Activated naive CD4-positive, alpha-beta T cell treated with anti-CD3 and anti-CD28 coated beads for 36 hours (primary cell): ENCODE measurements at regions not wholly inside any gene's neighbourhood (a gene's known extent, or its start where the extent isn't known, plus 50 kb on each side); places are given as distances from the start of the nearest gene placed in this dataset.

Experiments used
- CTCF ChIA-PET: fragments of 350-600 bp; sonication (Branson Sonifier 250); formaldehyde crosslinking; loops from one replicate; lab custom pipeline; 2021; ENCODE audit warnings: antibody characterized with exemption; lab: Charles Lee
- DNase-seq: peaks from one replicate; pipeline ENCODE4 v3.0.0-alpha.2; 2020
- H3K27ac Mint-ChIP-seq: one replicate; pipeline ENCODE4 v1.8.0; 2021; ENCODE audit warnings: mild to moderate bottlenecking, mixed read lengths
- H3K27me3 Mint-ChIP-seq: one replicate; pipeline ENCODE4 v1.8.0; 2021; ENCODE audit warnings: low read depth, mixed read lengths
- H3K36me3 Mint-ChIP-seq: one replicate; pipeline ENCODE4 v1.8.0; 2021; ENCODE audit warnings: low read depth, mixed read lengths
- H3K4me1 Mint-ChIP-seq: one replicate; pipeline ENCODE4 v1.8.0; 2021; ENCODE audit warnings: low read depth, mixed read lengths
- H3K4me3 Mint-ChIP-seq: one replicate; pipeline ENCODE4 v1.8.0; 2021; ENCODE audit warnings: mild to moderate bottlenecking, moderate library complexity, mixed read lengths
- H3K9me3 Mint-ChIP-seq: one replicate; pipeline ENCODE4 v1.8.0; 2021; ENCODE audit warnings: mixed read lengths
- intact Hi-C: fragments of 100-400 bp; cut with micrococcal nuclease; formaldehyde crosslinking; loops from one replicate; pipeline ENCODE4 v1.15.1; 2023

- Mint-ChIP-seq H3K4me1 (no peaks in the 10 kb centered on the region), H3K27me3 (no peaks in the 10 kb centered on the region), H3K36me3 (no peaks in the 10 kb centered on the region), H3K27ac (no peak overlapping the region), H3K4me3 (no peak overlapping the region), H3K9me3 (peaks cover 18% of the 10 kb centered on the region)
- DNase-seq: no peak
- intact Hi-C loops: loop anchor here (5.0 kb wide), 1 partner anchor 150 kb away; no protein-coding TSS in a partner anchor
- CTCF ChIA-PET: no interaction called here
These were observed 1898.9 kb downstream of the OLFM4 start for GRCh38 chr13:54927538-54927937.

- intact Hi-C loops: loop anchor here (5.0 kb wide), 1 partner anchor 151 kb away; no protein-coding TSS in a partner anchor
- DNase-seq: no peak
These were observed 1899.5 kb downstream of the OLFM4 start for GRCh38 chr13:54928071-54928470.

GRCh38 chr13:54934121-54934520 lies 1905.5 kb downstream of the OLFM4 start:
- CTCF ChIA-PET: no interaction called here

More at GRCh38 chr13:54928071-54928470, 1899.5 kb downstream of the OLFM4 start:
- peaks cover 13% of the 10 kb centered on the region for H3K9me3 Mint-ChIP-seq
- no peak overlapping the region for H3K4me3 Mint-ChIP-seq
- no peak overlapping the region for H3K27ac Mint-ChIP-seq
- CTCF ChIA-PET: no interaction called here
- H3K4me1 Mint-ChIP-seq: no peaks in the 10 kb centered on the region
- H3K27me3 Mint-ChIP-seq: no peaks in the 10 kb centered on the region
- no peaks in the 10 kb centered on the region for H3K36me3 Mint-ChIP-seq

GRCh38 chr13:54945973-54946372 lies 1917.4 kb downstream of the OLFM4 start:
- Mint-ChIP-seq H3K27ac (no peak overlapping the region), H3K27me3 (no peaks in the 10 kb centered on the region)
- intact Hi-C loops: no loop called here

More at GRCh38 chr13:54934121-54934520, 1905.5 kb downstream of the OLFM4 start:
- intact Hi-C loops: no loop called here
- Mint-ChIP-seq H3K4me3 (no peak overlapping the region), H3K4me1 (no peaks in the 10 kb centered on the region), H3K36me3 (no peaks in the 10 kb centered on the region), H3K27ac (no peak overlapping the region), H3K27me3 (no peaks in the 10 kb centered on the region), H3K9me3 (peaks cover 12% of the 10 kb centered on the region)
- DNase-seq: no peak

GRCh38 chr13:54949735-54950134 lies 1921.1 kb downstream of the OLFM4 start:
- no peaks in the 10 kb centered on the region for H3K36me3 Mint-ChIP-seq
- H3K27me3 Mint-ChIP-seq: no peaks in the 10 kb centered on the region
- no peak overlapping the region for H3K27ac Mint-ChIP-seq
- intact Hi-C loops: no loop called here
- H3K4me3 Mint-ChIP-seq: no peak overlapping the region
- CTCF ChIA-PET: no interaction called here
- peaks cover 10% of the 10 kb centered on the region for H3K9me3 Mint-ChIP-seq
- DNase-seq: no peak
- no peaks in the 10 kb centered on the region for H3K4me1 Mint-ChIP-seq

More at GRCh38 chr13:54945973-54946372, 1917.4 kb downstream of the OLFM4 start:
- DNase-seq: no peak
- Mint-ChIP-seq H3K36me3 (no peaks in the 10 kb centered on the region), H3K4me1 (no peaks in the 10 kb centered on the region), H3K9me3 (peaks cover 9% of the 10 kb centered on the region), H3K4me3 (no peak overlapping the region)
- CTCF ChIA-PET: no interaction called here

- Mint-ChIP-seq H3K27ac (no peak overlapping the region), H3K4me1 (no peaks in the 10 kb centered on the region), H3K27me3 (no peaks in the 10 kb centered on the region), H3K9me3 (peaks cover 10% of the 10 kb centered on the region), H3K36me3 (no peaks in the 10 kb centered on the region), H3K4me3 (no peak overlapping the region)
- CTCF ChIA-PET: no interaction called here
- no peak for DNase-seq
- intact Hi-C loops: no loop called here
These were observed 1921.9 kb downstream of the OLFM4 start for GRCh38 chr13:54950546-54950945.

GRCh38 chr13:54953786-54954185 lies 1925.2 kb downstream of the OLFM4 start:
- Mint-ChIP-seq H3K9me3 (peaks cover 7% of the 10 kb centered on the region), H3K4me1 (no peaks in the 10 kb centered on the region), H3K27me3 (no peaks in the 10 kb centered on the region), H3K27ac (no peak overlapping the region), H3K4me3 (no peak overlapping the region), H3K36me3 (no peaks in the 10 kb centered on the region)
- CTCF ChIA-PET: no interaction called here
- DNase-seq: no peak
- intact Hi-C loops: no loop called here

- CTCF ChIA-PET: no interaction called here
- intact Hi-C loops: no loop called here
- Mint-ChIP-seq H3K9me3 (peaks cover 15% of the 10 kb centered on the region), H3K4me1 (no peaks in the 10 kb centered on the region), H3K27me3 (no peaks in the 10 kb centered on the region), H3K4me3 (no peak overlapping the region), H3K36me3 (no peaks in the 10 kb centered on the region), H3K27ac (no peak overlapping the region)
- DNase-seq: no peak
These were observed 1930.2 kb downstream of the OLFM4 start for GRCh38 chr13:54958781-54959180.

GRCh38 chr13:54965881-54966280 lies 1937.3 kb downstream of the OLFM4 start:
- Mint-ChIP-seq H3K9me3 (peaks cover 11% of the 10 kb centered on the region), H3K4me3 (no peak overlapping the region), H3K36me3 (no peaks in the 10 kb centered on the region), H3K4me1 (no peaks in the 10 kb centered on the region), H3K27ac (no peak overlapping the region), H3K27me3 (no peaks in the 10 kb centered on the region)
- intact Hi-C loops: no loop called here
- CTCF ChIA-PET: no interaction called here
- DNase-seq: no peak

- intact Hi-C loops: no loop called here
- DNase-seq: no peak
- CTCF ChIA-PET: no interaction called here
- Mint-ChIP-seq H3K36me3 (no peaks in the 10 kb centered on the region), H3K4me3 (no peak overlapping the region), H3K27me3 (no peaks in the 10 kb centered on the region), H3K4me1 (no peaks in the 10 kb centered on the region), H3K9me3 (peaks cover 9% of the 10 kb centered on the region), H3K27ac (no peak overlapping the region)
These were observed 1944.2 kb downstream of the OLFM4 start for GRCh38 chr13:54972838-54973237.

- no peaks in the 10 kb centered on the region for H3K4me1 Mint-ChIP-seq
- H3K27ac Mint-ChIP-seq: no peak overlapping the region
- no peak for DNase-seq
- no peak overlapping the region for H3K4me3 Mint-ChIP-seq
- intact Hi-C loops: no loop called here
- H3K36me3 Mint-ChIP-seq: no peaks in the 10 kb centered on the region
- H3K27me3 Mint-ChIP-seq: no peaks in the 10 kb centered on the region
- H3K9me3 Mint-ChIP-seq: peaks cover 9% of the 10 kb centered on the region
- CTCF ChIA-PET: no interaction called here
These were observed 1947.1 kb downstream of the OLFM4 start for GRCh38 chr13:54975676-54976075.

- Mint-ChIP-seq H3K36me3 (no peaks in the 10 kb centered on the region), H3K4me3 (no peak overlapping the region), H3K9me3 (peaks cover 3% of the 10 kb centered on the region), H3K27ac (no peak overlapping the region), H3K4me1 (no peaks in the 10 kb centered on the region), H3K27me3 (no peaks in the 10 kb centered on the region)
- CTCF ChIA-PET: no interaction called here
- intact Hi-C loops: no loop called here
- DNase-seq: no peak
These were observed 1952.0 kb downstream of the OLFM4 start for GRCh38 chr13:54980651-54981050.

- DNase-seq: no peak
- CTCF ChIA-PET: no interaction called here
- H3K27me3 Mint-ChIP-seq: no peaks in the 10 kb centered on the region
- H3K36me3 Mint-ChIP-seq: no peaks in the 10 kb centered on the region
- intact Hi-C loops: no loop called here
- no peaks in the 10 kb centered on the region for H3K4me1 Mint-ChIP-seq
- peaks cover 8% of the 10 kb centered on the region for H3K9me3 Mint-ChIP-seq
- H3K27ac Mint-ChIP-seq: no peak overlapping the region
- no peak overlapping the region for H3K4me3 Mint-ChIP-seq
These were observed 1960.8 kb downstream of the OLFM4 start for GRCh38 chr13:54989418-54989817.
